GM12878 (cell line): ENCODE measurements at regions not wholly inside any gene's neighbourhood (a gene's known extent, or its start where the extent isn't known, plus 50 kb on each side); places are given as distances from the start of the nearest gene placed in this dataset.
A peak's percentile ranks its signal among the peaks of the same experiment; 100 is the strongest.

Source experiments
- ATAC-seq: fragments of 200-7000 bp; cut with Tn5 transposase; 3 replicates; pipeline ENCODE4 v1.9.1; 2020; ENCODE audit warnings: mild to moderate bottlenecking, moderate library complexity
- BruUV-seq: library from RNA; stranded (reverse); fragments of 400-500 nt; replicated peaks from 2 replicates; lab custom pipeline; 2021; lab: Mats Ljungman, UMichigan
- CTCF ChIA-PET: fragments of 300-600 bp; sonication (Branson Sonifier 250); formaldehyde crosslinking; extraction: SDS; loops from one replicate; lab custom pipeline; 2021; ENCODE audit warnings: inconsistent platforms; lab: Yijun Ruan, JAX
- POLR2A ChIA-PET: fragments of 350-600 bp; formaldehyde crosslinking; extraction: SDS; loops from one replicate; lab custom pipeline; 2021; ENCODE audit warnings: inconsistent platforms; lab: Charles Lee
- RAD21 ChIA-PET: fragments of 300-600 bp; sonication (Branson Sonifier 250); formaldehyde crosslinking; loops from one replicate; lab custom pipeline; 2023; ENCODE audit warnings: antibody characterized with exemption; ENCODE audit not compliant: unreplicated experiment; lab: Charles Lee
- SMC1A ChIA-PET: fragments of 300-600 bp; sonication (Branson Sonifier 250); formaldehyde crosslinking; loops from one replicate; lab custom pipeline; 2023; ENCODE audit not compliant: unreplicated experiment, uncharacterized antibody; lab: Charles Lee
- DNase-seq: peaks from one replicate; pipeline ENCODE4 v3.0.0-alpha.2; 2011; ENCODE audit warnings: low read depth, low spot score
- FAIRE-seq: peaks from 3 replicates; lab custom pipeline; 2011; peaks lifted over from hg19 to GRCh38; lab: Jason Lieb, UNC
- H2AFZ ChIP-seq: 2 replicates; pipeline ENCODE4 v1.6.0; 2011; ENCODE audit warnings: low read depth, low read length, control low read depth; ENCODE audit not compliant: control insufficient read depth
- H3K27ac ChIP-seq: 2 replicates; pipeline ENCODE4 v1.5.1; 2011; ENCODE audit warnings: control low read depth; ENCODE audit not compliant: control insufficient read depth, insufficient read depth
- H3K27me3 ChIP-seq, 2 experiments: replicated peaks in 1 of 2; 2 replicates each; pipeline versions ENCODE4 v1.6.0 to v1.6.1; 2011; ENCODE audit warnings: low read length in 1 of 2; ENCODE audit not compliant: control insufficient read depth in 2 of 2, insufficient read depth in 2 of 2
- H3K36me3 ChIP-seq, 2 experiments: 2 replicates each; pipeline ENCODE4 v1.5.1; 2011; ENCODE audit warnings: low read length in 1 of 2; ENCODE audit not compliant: control insufficient read depth in 2 of 2, insufficient read depth in 2 of 2
- H3K4me1 ChIP-seq: 2 replicates; pipeline ENCODE4 v1.6.1; 2011; ENCODE audit warnings: mild to moderate bottlenecking, low read length, moderate library complexity, mixed read lengths; ENCODE audit not compliant: control insufficient read depth, insufficient read depth
- H3K4me2 ChIP-seq: 2 replicates; pipeline ENCODE4 v1.6.0; 2011; ENCODE audit warnings: control low read depth; ENCODE audit not compliant: control insufficient read depth, insufficient read depth
- H3K4me3 ChIP-seq: fragments of 200-600 bp; sonication (generic); 2 replicates; pipeline ENCODE4 v1.5.1; 2016
- H3K79me2 ChIP-seq: 2 replicates; pipeline ENCODE4 v1.6.0; 2011; ENCODE audit warnings: low read length; ENCODE audit not compliant: control insufficient read depth, insufficient read depth
- H3K9ac ChIP-seq: 2 replicates; pipeline ENCODE4 v1.8.0; 2011; ENCODE audit warnings: low read length, control low read depth, mixed read lengths; ENCODE audit not compliant: control insufficient read depth, insufficient read depth
- H3K9me3 ChIP-seq: replicated peaks from 3 replicates; pipeline ENCODE4 v1.5.1; 2011; ENCODE audit warnings: mild to moderate bottlenecking, low read length; ENCODE audit not compliant: control insufficient read depth, insufficient read depth
- H4K20me1 ChIP-seq: 2 replicates; pipeline ENCODE4 v1.6.0; 2011; ENCODE audit not compliant: control insufficient read depth, insufficient read depth
- ATF2 ChIP-seq: IDR thresholded peaks from 2 replicates; pipeline ENCODE4 v1.6.1; 2012; ENCODE audit warnings: low read length, inconsistent platforms
- CTCF ChIP-seq, 3 experiments: IDR thresholded peaks in 2 of 3; conservative IDR thresholded peaks in 1 of 3; 2 replicates each; pipeline ENCODE4 v1.5.1; 2011; ENCODE audit warnings: low read depth in 3 of 3, low read length in 3 of 3, mild to moderate bottlenecking in 3 of 3, control low read depth in 2 of 3, moderate library complexity in 2 of 3, inconsistent platforms in 1 of 3, mixed read lengths in 1 of 3; ENCODE audit not compliant: control insufficient read depth in 2 of 3, insufficient read depth in 1 of 3; ENCODE audit errors: extremely low read depth in 1 of 3
- IKZF2 ChIP-seq, 2 experiments: fragments of 450-650 bp; IDR thresholded peaks; 2 replicates each; pipeline ENCODE4 v1.6.1; 2017; ENCODE audit warnings: mild to moderate bottlenecking in 2 of 2, moderate library complexity in 2 of 2
- IRF3 ChIP-seq: fragments of 450-650 bp; IDR thresholded peaks from 2 replicates; pipeline ENCODE4 v1.6.1; 2014; ENCODE audit warnings: mild to moderate bottlenecking
- PAX8 ChIP-seq: fragments of 450-650 bp; IDR thresholded peaks from 2 replicates; pipeline ENCODE4 v1.6.1; 2017; ENCODE audit warnings: mild to moderate bottlenecking, moderate library complexity
- RAD21 ChIP-seq: IDR thresholded peaks from 2 replicates; pipeline ENCODE4 v1.6.1; 2011; ENCODE audit warnings: mild to moderate bottlenecking, low read depth, low read length, moderate library complexity; ENCODE audit not compliant: insufficient read depth
- RELA ChIP-seq: fragments of 450-650 bp; IDR thresholded peaks from 2 replicates; pipeline ENCODE4 v1.8.0; 2014; ENCODE audit warnings: borderline replicate concordance; ENCODE audit not compliant: partially characterized antibody
- SMC3 ChIP-seq: IDR thresholded peaks from 2 replicates; pipeline ENCODE4 v1.6.1; 2011; ENCODE audit warnings: low read length, improper control_type of control experiment, borderline replicate concordance
- YY1 ChIP-seq: IDR thresholded peaks from 2 replicates; pipeline ENCODE4 v1.6.1; 2011; ENCODE audit warnings: low read depth, mild to moderate bottlenecking, low read length
- WGBS: methylation state at CpG from one replicate; pipeline ENCODE4 v1.1.6; 2016; ENCODE audit warnings: low lambda C conversion rate; ENCODE audit not compliant: insufficient replicate concordance, insufficient coverage; ENCODE audit errors: missing lambda C conversion rate; 5-methylcytosine and 5-hydroxymethylcytosine counted together
- in situ Hi-C: fragments of 300-500 bp; cut with MboI; formaldehyde crosslinking; loops from 9 replicates; pipeline ENCODE4 v1.14.3; 2018; ENCODE audit warnings: mixed read lengths
- intact Hi-C: fragments of 100-400 bp; cut with micrococcal nuclease; formaldehyde crosslinking; loops from one replicate; pipeline ENCODE4 v1.14.2; 2022; ENCODE audit not compliant: unreplicated experiment

GRCh38 chr3:30112902-30113484, 493.4 kb upstream of the TGFBR2 start:
- BruUV-seq: no TSS peak

More at GRCh38 chr3:30112902-30113484, 493.4 kb upstream of the TGFBR2 start:
- H3K79me2 ChIP-seq: no peaks in the 10 kb centered on the region
- ATAC-seq (peak; percentile 52; the same call in 1 of the 3 replicates), FAIRE-seq (no peak), DNase-seq (no peak)
- no peak overlapping the region for H3K4me3 ChIP-seq
- H3K36me3 ChIP-seq: no peaks in the 10 kb centered on the region
- H2AFZ ChIP-seq: no peak overlapping the region
- in situ Hi-C loops (no loop called here), intact Hi-C loops (loop anchor here (1.0 to 2.0 kb wide), 2 partner anchors 86 to 580 kb away; no protein-coding TSS in a partner anchor)
- no peaks in the 10 kb centered on the region for H4K20me1 ChIP-seq
- ChIA-PET SMC1A (interaction anchor here (1.0 to 1.7 kb wide), 4 partner anchors 11 to 580 kb away, joined by 3 to 5 read pairs (median 4); no protein-coding TSS in a partner anchor), POLR2A (no interaction called here), CTCF (interaction anchor here (2.9 to 4.1 kb wide), 2 partner anchors 85 to 581 kb away, joined by 11 to 24 read pairs; no protein-coding TSS in a partner anchor), RAD21 (no interaction called here)
- H3K27me3 ChIP-seq: no peaks in the 10 kb centered on the region
- WGBS: 0% methylated on average over 1 of the region's 1 CpG
- no peak overlapping the region for H3K27ac ChIP-seq
- H3K9me3 ChIP-seq: no peaks in the 10 kb centered on the region
- TF ChIP-seq IKZF2 (IDR thresholded peaks at IDR 0.05): no peak
- no peak for TF ChIP-seq ATF2
- TF ChIP-seq RELA: no peak
- TF ChIP-seq IRF3: no peak
- TF ChIP-seq SMC3: peak; percentile 53; the same call in 1 of the 2 replicates
- no peak for TF ChIP-seq PAX8
- TF ChIP-seq RAD21: peak; percentile 53
- peak; percentile 16 to 44 (median 39); a peak in 3 of 6 replicates for TF ChIP-seq CTCF (IDR thresholded peaks at IDR 0.05 in 2 of 3, conservative IDR thresholded peaks at IDR 0.05 in 1 of 3; ENCODE audit: control insufficient read depth in 2 of 3, extremely low read depth in 1 of 3, insufficient read depth in 1 of 3, low read depth in 3 of 3, low read length in 3 of 3)
- no peak for TF ChIP-seq YY1
- H3K4me1 ChIP-seq: no peaks in the 10 kb centered on the region
- no peak overlapping the region for H3K4me2 ChIP-seq
- H3K9ac ChIP-seq: no peak overlapping the region
